GM12878 (cell line): ENCODE measurements at regions not wholly inside any gene's neighbourhood (a gene's known extent, or its start where the extent isn't known, plus 50 kb on each side); places are given as distances from the start of the nearest gene placed in this dataset.

Experiments used
- ATAC-seq: fragments of 200-7000 bp; cut with Tn5 transposase; 3 replicates; pipeline ENCODE4 v1.9.1; 2020; ENCODE audit warnings: mild to moderate bottlenecking, moderate library complexity
- BruUV-seq: library from RNA; stranded (reverse); fragments of 400-500 nt; replicated peaks from 2 replicates; lab custom pipeline; 2021; lab: Mats Ljungman, UMichigan
- CTCF ChIA-PET: fragments of 300-600 bp; sonication (Branson Sonifier 250); formaldehyde crosslinking; extraction: SDS; loops from one replicate; lab custom pipeline; 2021; ENCODE audit warnings: inconsistent platforms; lab: Yijun Ruan, JAX
- POLR2A ChIA-PET: fragments of 350-600 bp; formaldehyde crosslinking; extraction: SDS; loops from one replicate; lab custom pipeline; 2021; ENCODE audit warnings: inconsistent platforms; lab: Charles Lee
- RAD21 ChIA-PET: fragments of 300-600 bp; sonication (Branson Sonifier 250); formaldehyde crosslinking; loops from one replicate; lab custom pipeline; 2023; ENCODE audit warnings: antibody characterized with exemption; ENCODE audit not compliant: unreplicated experiment; lab: Charles Lee
- SMC1A ChIA-PET: fragments of 300-600 bp; sonication (Branson Sonifier 250); formaldehyde crosslinking; loops from one replicate; lab custom pipeline; 2023; ENCODE audit not compliant: unreplicated experiment, uncharacterized antibody; lab: Charles Lee
- DNase-seq: peaks from one replicate; pipeline ENCODE4 v3.0.0-alpha.2; 2011; ENCODE audit warnings: low read depth, low spot score
- FAIRE-seq: peaks from 3 replicates; lab custom pipeline; 2011; peaks lifted over from hg19 to GRCh38; lab: Jason Lieb, UNC
- H2AFZ ChIP-seq: 2 replicates; pipeline ENCODE4 v1.6.0; 2011; ENCODE audit warnings: low read depth, low read length, control low read depth; ENCODE audit not compliant: control insufficient read depth
- H3K27ac ChIP-seq: 2 replicates; pipeline ENCODE4 v1.5.1; 2011; ENCODE audit warnings: control low read depth; ENCODE audit not compliant: control insufficient read depth, insufficient read depth
- H3K27me3 ChIP-seq, 2 experiments: replicated peaks in 1 of 2; 2 replicates each; pipeline versions ENCODE4 v1.6.0 to v1.6.1; 2011; ENCODE audit warnings: low read length in 1 of 2; ENCODE audit not compliant: control insufficient read depth in 2 of 2, insufficient read depth in 2 of 2
- H3K36me3 ChIP-seq, 2 experiments: 2 replicates each; pipeline ENCODE4 v1.5.1; 2011; ENCODE audit warnings: low read length in 1 of 2; ENCODE audit not compliant: control insufficient read depth in 2 of 2, insufficient read depth in 2 of 2
- H3K4me1 ChIP-seq: 2 replicates; pipeline ENCODE4 v1.6.1; 2011; ENCODE audit warnings: mild to moderate bottlenecking, low read length, moderate library complexity, mixed read lengths; ENCODE audit not compliant: control insufficient read depth, insufficient read depth
- H3K4me2 ChIP-seq: 2 replicates; pipeline ENCODE4 v1.6.0; 2011; ENCODE audit warnings: control low read depth; ENCODE audit not compliant: control insufficient read depth, insufficient read depth
- H3K4me3 ChIP-seq: fragments of 200-600 bp; sonication (generic); 2 replicates; pipeline ENCODE4 v1.5.1; 2016
- H3K79me2 ChIP-seq: 2 replicates; pipeline ENCODE4 v1.6.0; 2011; ENCODE audit warnings: low read length; ENCODE audit not compliant: control insufficient read depth, insufficient read depth
- H3K9ac ChIP-seq: 2 replicates; pipeline ENCODE4 v1.8.0; 2011; ENCODE audit warnings: low read length, control low read depth, mixed read lengths; ENCODE audit not compliant: control insufficient read depth, insufficient read depth
- H3K9me3 ChIP-seq: replicated peaks from 3 replicates; pipeline ENCODE4 v1.5.1; 2011; ENCODE audit warnings: mild to moderate bottlenecking, low read length; ENCODE audit not compliant: control insufficient read depth, insufficient read depth
- H4K20me1 ChIP-seq: 2 replicates; pipeline ENCODE4 v1.6.0; 2011; ENCODE audit not compliant: control insufficient read depth, insufficient read depth
- BMI1 ChIP-seq: fragments of 450-650 bp; IDR thresholded peaks from 2 replicates; pipeline ENCODE4 v1.6.1; 2016; ENCODE audit warnings: mild to moderate bottlenecking, moderate library complexity, borderline replicate concordance
- CHD4 ChIP-seq: fragments of 200-600 bp; sonication (generic); IDR thresholded peaks from 2 replicates; pipeline ENCODE4 v1.6.1; 2016; ENCODE audit warnings: mild to moderate bottlenecking
- ESRRA ChIP-seq: IDR thresholded peaks from 2 replicates; pipeline ENCODE4 v1.6.1; 2012; ENCODE audit warnings: mild to moderate bottlenecking, low read length, improper control_type of control experiment
- JUND ChIP-seq: IDR thresholded peaks from 2 replicates; pipeline ENCODE4 v1.6.1; 2012; ENCODE audit warnings: low read depth, mild to moderate bottlenecking, low read length, improper control_type of control experiment, moderate library complexity
- KAT2A ChIP-seq: conservative IDR thresholded peaks from 2 replicates; pipeline ENCODE4 v1.6.1; 2011; ENCODE audit warnings: low read depth, low read length; ENCODE audit not compliant: control insufficient read depth
- MYB ChIP-seq: fragments of 150-350 bp; IDR thresholded peaks from 2 replicates; pipeline ENCODE4 v1.6.1; 2014; ENCODE audit warnings: mild to moderate bottlenecking, low read depth, low read length, borderline replicate concordance
- PAX5 ChIP-seq: IDR thresholded peaks from 2 replicates; pipeline ENCODE4 v1.6.1; 2011; ENCODE audit warnings: low read depth, low read length, borderline replicate concordance
- TBL1XR1 ChIP-seq: IDR thresholded peaks from 2 replicates; pipeline ENCODE4 v1.6.1; 2012; ENCODE audit warnings: low read depth, low read length, improper control_type of control experiment
- WGBS: methylation state at CpG from one replicate; pipeline ENCODE4 v1.1.6; 2016; ENCODE audit warnings: low lambda C conversion rate; ENCODE audit not compliant: insufficient replicate concordance, insufficient coverage; ENCODE audit errors: missing lambda C conversion rate; 5-methylcytosine and 5-hydroxymethylcytosine counted together
- in situ Hi-C: fragments of 300-500 bp; cut with MboI; formaldehyde crosslinking; loops from 9 replicates; pipeline ENCODE4 v1.14.3; 2018; ENCODE audit warnings: mixed read lengths
- intact Hi-C: fragments of 100-400 bp; cut with micrococcal nuclease; formaldehyde crosslinking; loops from one replicate; pipeline ENCODE4 v1.14.2; 2022; ENCODE audit not compliant: unreplicated experiment
- TF ChIP-seq, protein P1 (sequence below): fragments of 150-350 bp; IDR thresholded peaks from 2 replicates; pipeline ENCODE4 v1.6.1; 2016; ENCODE audit warnings: low read depth, low read length
- TF ChIP-seq, protein P2 (sequence below): fragments of 450-650 bp; IDR thresholded peaks from 2 replicates; pipeline ENCODE4 v1.6.1; 2017; ENCODE audit warnings: antibody characterized with exemption, mild to moderate bottlenecking, moderate library complexity
- TF ChIP-seq, protein P3 (sequence below): IDR thresholded peaks from 2 replicates; pipeline ENCODE4 v1.6.1; 2012; ENCODE audit warnings: low read depth, low read length, improper control_type of control experiment

DNA sequence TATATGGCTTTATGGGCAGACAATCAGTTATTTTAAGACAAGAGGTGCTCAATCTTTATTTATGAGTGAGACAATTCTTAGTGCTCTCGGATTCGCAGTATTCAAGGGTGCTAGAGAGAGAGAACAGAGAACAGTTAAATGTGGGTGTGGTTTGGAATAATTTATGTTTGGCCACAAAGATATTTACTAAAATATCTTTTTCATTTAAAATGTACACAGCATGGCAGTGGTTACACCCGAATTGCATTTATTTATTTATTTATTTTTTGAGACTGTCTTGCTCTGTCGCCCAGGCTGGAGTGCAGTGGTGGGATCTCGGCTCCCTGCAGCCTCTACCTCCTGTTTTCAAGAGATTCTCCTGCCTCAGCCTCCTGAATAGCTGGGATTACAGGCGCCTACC lies 109.2 kb downstream of the CDCA7 start:
- ATAC-seq, result no peak
- Histone ChIP-seq H3K4me1 (no peaks in the 10 kb centered on the region), H3K4me2 (no peak overlapping the region), H3K9me3 (no peaks in the 10 kb centered on the region), H3K27ac (no peak overlapping the region), H2AFZ (no peak overlapping the region), H3K9ac (no peak overlapping the region), H3K4me3 (no peak overlapping the region), H3K36me3 (no peaks in the 10 kb centered on the region), H4K20me1 (no peaks in the 10 kb centered on the region), H3K27me3 (no peaks in the 10 kb centered on the region; a peak in 2 of 4 replicates), H3K79me2 (no peaks in the 10 kb centered on the region)
- TF ChIP-seq PAX5, result no peak
- TF ChIP-seq KAT2A, result no peak
- no peak for TF ChIP-seq JUND
- POLR2A ChIA-PET, result no interaction called here
- no TSS peak for BruUV-seq
- no peak for DNase-seq
- in situ Hi-C loops, result no loop called here
- intact Hi-C loops, result no loop called here
- WGBS, result 14% methylated on average over 6 of the region's 6 CpGs
- RAD21 ChIA-PET, result no interaction called here
- FAIRE-seq, result no peak
- CTCF ChIA-PET, result interaction anchor here (0.6 kb wide), 1 partner anchor 335 kb away, joined by 3 read pairs; no protein-coding TSS in a partner anchor
- SMC1A ChIA-PET, result no interaction called here

DNA sequence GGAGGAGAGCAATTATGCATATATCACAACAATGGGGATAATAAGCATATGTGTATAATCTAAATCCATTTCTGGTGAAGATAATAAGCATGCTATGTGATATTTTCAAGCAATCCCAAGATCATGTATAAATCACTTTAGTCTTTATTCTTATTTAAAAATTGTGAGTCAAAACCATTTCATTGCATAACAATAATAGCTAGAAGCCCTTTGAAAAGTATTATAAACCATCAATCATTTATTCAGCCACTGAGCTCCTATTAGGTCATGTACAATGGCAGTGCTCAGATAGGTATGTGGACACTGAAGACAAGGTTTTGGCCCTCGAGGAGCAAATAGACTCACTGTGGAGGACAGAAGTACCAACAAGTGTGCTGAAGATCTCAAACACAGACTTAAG lies 113.1 kb downstream of the CDCA7 start:
- H3K4me1 ChIP-seq, result no peaks in the 10 kb centered on the region
- ChIA-PET SMC1A (no interaction called here), CTCF (no interaction called here), RAD21 (no interaction called here), POLR2A (no interaction called here)
- H3K9me3 ChIP-seq, result no peaks in the 10 kb centered on the region; the same call in 2 of the 3 replicates
- H3K27ac ChIP-seq, result no peak overlapping the region
- no peaks in the 10 kb centered on the region; a peak in 1 of 4 replicates for H3K27me3 ChIP-seq
- no peak overlapping the region for H2AFZ ChIP-seq
- intact Hi-C loops, result no loop called here
- FAIRE-seq, result no peak
- H3K4me3 ChIP-seq, result no peak overlapping the region
- ATAC-seq, result no peak
- DNase-seq, result no peak
- H3K79me2 ChIP-seq, result no peaks in the 10 kb centered on the region
- H3K9ac ChIP-seq, result no peak overlapping the region
- no TSS peak for BruUV-seq
- no peak overlapping the region for H3K4me2 ChIP-seq
- in situ Hi-C loops, result no loop called here
- no peaks in the 10 kb centered on the region for H4K20me1 ChIP-seq
- WGBS, result 6% methylated on average over 1 of the region's 1 CpG
- no peaks in the 10 kb centered on the region for H3K36me3 ChIP-seq
- TF ChIP-seq ESRRA (no peak), BMI1 (no peak), TBL1XR1 (no peak), MYB (no peak), CHD4 (no peak)
- TF ChIP-seq, protein P1, sequence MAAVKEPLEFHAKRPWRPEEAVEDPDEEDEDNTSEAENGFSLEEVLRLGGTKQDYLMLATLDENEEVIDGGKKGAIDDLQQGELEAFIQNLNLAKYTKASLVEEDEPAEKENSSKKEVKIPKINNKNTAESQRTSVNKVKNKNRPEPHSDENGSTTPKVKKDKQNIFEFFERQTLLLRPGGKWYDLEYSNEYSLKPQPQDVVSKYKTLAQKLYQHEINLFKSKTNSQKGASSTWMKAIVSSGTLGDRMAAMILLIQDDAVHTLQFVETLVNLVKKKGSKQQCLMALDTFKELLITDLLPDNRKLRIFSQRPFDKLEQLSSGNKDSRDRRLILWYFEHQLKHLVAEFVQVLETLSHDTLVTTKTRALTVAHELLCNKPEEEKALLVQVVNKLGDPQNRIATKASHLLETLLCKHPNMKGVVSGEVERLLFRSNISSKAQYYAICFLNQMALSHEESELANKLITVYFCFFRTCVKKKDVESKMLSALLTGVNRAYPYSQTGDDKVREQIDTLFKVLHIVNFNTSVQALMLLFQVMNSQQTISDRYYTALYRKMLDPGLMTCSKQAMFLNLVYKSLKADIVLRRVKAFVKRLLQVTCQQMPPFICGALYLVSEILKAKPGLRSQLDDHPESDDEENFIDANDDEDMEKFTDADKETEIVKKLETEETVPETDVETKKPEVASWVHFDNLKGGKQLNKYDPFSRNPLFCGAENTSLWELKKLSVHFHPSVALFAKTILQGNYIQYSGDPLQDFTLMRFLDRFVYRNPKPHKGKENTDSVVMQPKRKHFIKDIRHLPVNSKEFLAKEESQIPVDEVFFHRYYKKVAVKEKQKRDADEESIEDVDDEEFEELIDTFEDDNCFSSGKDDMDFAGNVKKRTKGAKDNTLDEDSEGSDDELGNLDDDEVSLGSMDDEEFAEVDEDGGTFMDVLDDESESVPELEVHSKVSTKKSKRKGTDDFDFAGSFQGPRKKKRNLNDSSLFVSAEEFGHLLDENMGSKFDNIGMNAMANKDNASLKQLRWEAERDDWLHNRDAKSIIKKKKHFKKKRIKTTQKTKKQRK, result no peak
- TF ChIP-seq, protein P2, sequence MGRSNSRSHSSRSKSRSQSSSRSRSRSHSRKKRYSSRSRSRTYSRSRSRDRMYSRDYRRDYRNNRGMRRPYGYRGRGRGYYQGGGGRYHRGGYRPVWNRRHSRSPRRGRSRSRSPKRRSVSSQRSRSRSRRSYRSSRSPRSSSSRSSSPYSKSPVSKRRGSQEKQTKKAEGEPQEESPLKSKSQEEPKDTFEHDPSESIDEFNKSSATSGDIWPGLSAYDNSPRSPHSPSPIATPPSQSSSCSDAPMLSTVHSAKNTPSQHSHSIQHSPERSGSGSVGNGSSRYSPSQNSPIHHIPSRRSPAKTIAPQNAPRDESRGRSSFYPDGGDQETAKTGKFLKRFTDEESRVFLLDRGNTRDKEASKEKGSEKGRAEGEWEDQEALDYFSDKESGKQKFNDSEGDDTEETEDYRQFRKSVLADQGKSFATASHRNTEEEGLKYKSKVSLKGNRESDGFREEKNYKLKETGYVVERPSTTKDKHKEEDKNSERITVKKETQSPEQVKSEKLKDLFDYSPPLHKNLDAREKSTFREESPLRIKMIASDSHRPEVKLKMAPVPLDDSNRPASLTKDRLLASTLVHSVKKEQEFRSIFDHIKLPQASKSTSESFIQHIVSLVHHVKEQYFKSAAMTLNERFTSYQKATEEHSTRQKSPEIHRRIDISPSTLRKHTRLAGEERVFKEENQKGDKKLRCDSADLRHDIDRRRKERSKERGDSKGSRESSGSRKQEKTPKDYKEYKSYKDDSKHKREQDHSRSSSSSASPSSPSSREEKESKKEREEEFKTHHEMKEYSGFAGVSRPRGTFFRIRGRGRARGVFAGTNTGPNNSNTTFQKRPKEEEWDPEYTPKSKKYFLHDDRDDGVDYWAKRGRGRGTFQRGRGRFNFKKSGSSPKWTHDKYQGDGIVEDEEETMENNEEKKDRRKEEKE, result no peak
- TF ChIP-seq, protein P3, sequence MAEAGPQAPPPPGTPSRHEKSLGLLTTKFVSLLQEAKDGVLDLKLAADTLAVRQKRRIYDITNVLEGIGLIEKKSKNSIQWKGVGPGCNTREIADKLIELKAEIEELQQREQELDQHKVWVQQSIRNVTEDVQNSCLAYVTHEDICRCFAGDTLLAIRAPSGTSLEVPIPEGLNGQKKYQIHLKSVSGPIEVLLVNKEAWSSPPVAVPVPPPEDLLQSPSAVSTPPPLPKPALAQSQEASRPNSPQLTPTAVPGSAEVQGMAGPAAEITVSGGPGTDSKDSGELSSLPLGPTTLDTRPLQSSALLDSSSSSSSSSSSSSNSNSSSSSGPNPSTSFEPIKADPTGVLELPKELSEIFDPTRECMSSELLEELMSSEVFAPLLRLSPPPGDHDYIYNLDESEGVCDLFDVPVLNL, result no peak
